ENCODE measurements at regions not wholly inside any gene's neighbourhood (a gene's known extent, or its start where the extent isn't known, plus 50 kb on each side); places are given as distances from the start of the nearest gene placed in this dataset.
"Not testable (repeated sequence)": the region's sequence is repeated elsewhere in the genome, so short reads cannot be mapped to it uniquely, and the experiment has no call there.

DNA sequence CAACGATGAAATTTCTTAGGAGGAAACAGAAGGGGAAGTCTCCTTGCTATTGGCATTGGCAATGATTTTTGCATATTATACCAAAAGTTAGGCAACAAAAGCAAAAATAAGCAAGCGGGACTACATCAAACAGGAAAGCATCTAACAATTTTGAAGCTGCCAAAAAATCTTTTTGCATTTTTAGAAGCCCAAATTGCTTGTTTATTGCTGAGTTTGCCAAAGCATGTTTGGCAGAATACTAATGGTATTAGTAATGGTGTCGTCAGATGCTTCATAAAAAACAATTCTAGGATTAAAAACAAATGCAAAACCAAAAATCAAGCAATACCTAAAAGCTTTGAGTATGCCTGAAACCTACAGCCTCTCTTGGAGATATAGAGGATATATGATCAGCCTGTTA lies 80.0 kb downstream of the GALR1 start:
- DNase-seq (ENCODE audit: low read depth), result no peak

DNA sequence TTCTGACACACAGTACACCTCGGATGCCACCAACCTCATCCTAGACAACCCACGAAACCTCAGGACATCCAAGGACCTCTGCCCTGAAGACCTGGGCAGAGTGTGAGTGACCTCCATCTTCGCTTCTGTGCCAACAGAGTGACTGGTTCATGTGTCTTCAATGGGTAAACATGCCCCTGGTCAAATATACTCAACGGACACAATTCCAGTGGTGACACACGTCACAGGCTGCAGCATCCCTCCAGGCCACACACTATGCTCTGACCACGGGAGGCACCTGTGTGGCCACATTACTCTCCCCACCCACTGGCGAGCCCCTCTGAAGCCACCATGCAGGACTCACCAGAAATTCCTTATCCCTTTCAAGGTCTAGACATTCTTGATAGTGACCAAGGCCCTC lies 85.2 kb downstream of the GALR1 start:
- no peak for DNase-seq (ENCODE audit: low read depth)

DNA sequence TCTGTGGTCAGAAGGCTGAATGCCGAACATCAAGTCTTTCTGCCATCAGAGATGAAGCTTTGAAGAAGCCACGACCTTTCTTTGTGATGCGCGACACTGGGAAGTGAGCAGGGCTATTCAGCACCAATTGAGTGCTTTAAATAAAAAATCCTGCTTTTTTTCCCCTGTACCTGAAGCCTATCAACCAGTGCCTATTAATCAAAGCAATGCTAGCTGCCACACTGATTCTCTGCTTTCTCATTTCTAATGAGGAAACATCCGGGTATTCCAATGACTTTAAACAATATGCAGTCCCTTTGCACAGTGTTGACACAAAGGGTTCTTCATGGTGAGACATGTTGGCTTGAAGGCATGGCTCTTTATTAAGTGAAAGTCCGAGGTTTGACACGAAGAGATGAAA lies 88.0 kb downstream of the GALR1 start:
- no peak for DNase-seq (ENCODE audit: low read depth)

DNA sequence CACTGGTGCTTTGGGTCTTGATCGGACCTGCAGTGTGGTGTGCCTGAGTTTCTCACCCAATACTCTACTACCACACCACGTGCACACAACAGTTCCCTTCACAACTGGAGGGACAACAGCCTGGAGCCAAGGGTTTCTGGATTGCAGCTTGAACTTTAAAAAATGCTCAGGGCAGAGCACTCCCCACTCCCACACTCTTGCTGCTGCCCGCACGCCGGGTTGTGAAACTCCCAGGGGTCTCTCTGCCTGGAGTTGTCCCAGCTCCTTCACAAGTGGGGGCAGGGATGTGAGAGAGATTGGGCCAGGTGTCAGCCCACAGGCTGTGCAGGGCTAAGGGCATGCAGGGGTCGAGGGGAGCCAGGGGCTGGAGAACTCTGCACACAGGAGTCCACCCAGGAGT lies 89.4 kb downstream of the GALR1 start:
- DNase-seq (ENCODE audit: low read depth), result no peak

DNA sequence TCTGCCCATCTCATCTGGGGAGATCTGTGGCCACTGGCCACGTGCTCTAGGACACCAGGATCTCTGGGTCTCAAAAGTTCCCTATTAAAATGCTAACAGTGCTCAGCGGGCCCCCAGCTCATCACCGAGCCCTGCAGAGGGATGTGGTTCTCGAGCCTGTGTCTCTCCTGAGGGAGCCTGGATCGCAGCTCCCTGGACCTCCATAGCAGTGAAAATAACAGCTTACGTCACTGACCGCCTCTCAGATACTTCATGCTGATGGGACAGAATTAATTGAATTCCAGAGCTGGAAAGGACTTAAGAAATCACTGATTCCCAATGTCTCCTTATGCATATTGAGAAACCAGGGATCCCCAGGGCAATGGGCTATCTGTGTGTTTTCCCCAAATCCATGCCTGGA lies 90.0 kb downstream of the GALR1 start:
- DNase-seq (ENCODE audit: low read depth), result no peak

DNA sequence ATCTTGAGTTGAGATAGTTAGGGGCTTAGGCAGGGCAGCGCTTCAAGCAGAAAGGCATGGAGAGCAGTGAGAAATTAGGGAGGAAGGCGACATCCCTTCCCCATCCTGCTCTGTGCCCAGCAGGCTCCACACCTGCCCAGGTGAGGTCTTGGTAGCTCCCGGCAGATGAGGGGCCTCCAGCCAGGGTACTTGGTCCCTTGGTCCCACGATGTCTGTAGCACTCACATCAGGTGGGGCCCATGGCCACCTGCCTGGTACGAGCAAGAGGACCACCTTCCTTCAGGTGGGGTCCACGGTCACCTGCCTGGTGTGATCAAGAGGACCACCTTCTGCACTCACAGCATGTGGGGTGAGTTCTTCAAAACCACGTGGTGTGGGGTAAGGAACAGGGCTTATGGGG lies 91.2 kb downstream of the GALR1 start:
- no peak for DNase-seq (ENCODE audit: low read depth)

DNA sequence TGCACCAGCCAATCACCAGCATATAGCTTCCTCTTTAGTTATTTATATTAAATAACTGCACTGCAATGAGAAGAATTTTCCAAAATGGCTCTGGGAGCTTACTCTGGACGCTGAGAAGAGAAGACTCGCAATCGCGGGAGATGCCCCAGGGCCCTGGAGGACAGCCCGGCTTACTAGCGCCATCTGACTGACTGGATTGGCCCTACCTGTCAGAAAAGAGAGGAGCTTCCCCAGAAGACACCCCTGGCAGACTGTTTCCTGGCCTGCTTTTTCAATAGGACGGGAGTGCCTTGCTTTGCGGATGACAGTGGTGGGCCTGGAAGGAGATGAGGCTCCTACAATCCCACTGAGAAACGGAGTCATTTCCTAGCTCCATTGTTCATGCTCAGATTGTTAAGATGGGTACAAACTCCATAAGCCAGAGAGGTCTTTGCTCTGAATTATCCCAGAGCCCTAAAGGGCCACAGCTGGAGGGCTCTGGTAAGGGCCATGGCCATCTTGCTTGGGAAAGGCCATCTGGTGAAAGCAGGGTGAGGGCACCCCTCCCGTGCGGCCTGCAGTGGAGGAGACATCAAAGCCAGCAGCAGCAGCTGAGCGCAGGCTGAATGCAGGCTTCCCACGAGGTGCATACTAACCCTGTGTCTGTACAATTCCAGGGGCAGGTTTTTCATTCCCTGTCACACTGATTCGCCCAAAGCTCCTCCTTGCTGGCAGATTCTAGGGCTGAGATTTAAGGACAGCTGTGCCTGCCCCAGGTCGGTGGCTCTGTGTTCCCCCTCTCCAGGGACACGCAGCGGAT lies 92.1 kb downstream of the GALR1 start:
- DNase-seq (ENCODE audit: low read depth), result no peak

DNA sequence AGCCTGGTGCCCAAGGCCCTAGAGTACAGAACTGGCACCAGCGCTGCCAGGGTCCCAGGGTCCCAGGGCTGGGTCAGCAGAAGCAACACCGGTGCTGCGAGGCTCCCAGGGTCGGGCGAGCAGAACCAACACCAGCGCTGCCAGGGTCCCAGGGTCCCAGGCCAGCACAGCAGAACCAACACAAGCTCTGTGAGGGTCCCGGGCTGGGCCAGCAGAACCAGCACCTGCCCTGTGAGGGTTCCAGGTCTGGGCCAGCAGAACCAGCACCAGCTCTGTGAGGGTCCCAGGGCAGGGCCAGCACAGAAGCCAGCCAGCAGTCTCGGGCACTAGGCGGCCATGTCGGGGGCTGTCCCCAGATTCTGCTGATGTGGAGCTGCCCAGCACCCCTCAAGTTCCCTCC lies 93.1 kb downstream of the GALR1 start:
- no peak for DNase-seq (ENCODE audit: low read depth)

DNA sequence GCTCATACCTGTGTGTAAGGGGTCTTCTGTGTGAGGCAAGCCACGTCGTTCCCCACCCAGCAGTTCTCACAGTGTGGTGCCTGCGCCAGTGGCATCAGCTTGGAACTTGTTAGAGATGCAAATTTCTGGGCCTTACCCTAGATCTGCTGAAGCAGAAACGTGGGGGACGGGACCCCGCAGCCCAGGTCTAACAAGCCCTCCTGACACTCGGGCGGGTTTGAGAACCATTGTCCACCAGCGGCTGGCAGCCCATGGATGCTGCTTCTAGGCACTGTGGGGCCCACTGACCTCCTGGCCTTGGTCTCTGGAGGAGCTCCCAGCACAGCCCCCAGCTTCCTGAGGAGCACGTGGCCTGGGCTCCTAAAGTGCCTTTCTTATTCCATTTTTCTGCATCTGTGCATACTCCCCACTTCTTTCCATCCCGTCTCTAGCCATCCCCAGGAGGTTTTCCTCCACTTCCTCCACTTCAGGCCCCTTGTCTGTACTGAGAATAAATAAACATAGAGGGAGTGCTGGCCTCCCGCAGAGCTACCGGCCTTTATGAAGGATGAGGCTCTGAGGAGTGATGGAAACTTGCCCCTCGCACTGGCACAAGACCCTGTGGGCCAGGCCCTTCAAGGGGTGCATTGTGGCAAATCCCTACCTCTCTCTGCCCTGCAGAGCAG lies 94.3 kb downstream of the GALR1 start:
- DNase-seq (ENCODE audit: low read depth), result no peak

DNA sequence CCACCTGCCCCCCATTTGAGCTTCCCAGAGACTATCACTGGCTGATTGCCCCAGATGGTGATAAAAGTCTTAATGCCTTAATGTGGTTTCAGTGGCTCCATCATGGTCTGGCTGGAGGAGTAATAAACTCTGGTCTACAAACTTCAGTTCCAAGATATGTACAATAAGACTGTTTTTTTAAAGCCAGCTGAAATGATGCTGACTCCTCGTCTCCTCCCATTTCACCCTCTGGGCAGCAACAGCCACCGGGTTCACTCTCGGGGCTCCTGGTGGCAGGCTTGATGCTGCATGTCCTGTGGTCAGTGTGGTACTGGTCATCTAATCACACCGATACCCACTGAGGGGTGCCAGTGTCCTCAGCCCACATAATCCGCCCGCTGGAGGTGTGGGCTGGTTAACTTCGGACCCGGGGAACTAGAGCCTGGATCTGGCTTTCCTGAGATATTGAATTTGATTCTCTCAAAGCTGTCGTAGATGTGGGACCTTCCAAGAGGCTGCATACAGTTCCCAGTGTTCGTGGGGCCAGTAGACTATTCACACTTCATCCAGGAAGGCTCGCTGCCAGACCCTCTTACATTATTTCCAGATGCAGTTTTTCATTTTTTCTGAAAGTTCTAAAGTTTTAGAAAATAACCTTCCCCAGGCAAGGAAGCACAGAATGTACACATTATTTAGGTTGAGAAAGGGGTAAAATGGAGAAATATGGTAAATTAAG lies 95.3 kb downstream of the GALR1 start:
- no peak for DNase-seq (ENCODE audit: low read depth)

DNA sequence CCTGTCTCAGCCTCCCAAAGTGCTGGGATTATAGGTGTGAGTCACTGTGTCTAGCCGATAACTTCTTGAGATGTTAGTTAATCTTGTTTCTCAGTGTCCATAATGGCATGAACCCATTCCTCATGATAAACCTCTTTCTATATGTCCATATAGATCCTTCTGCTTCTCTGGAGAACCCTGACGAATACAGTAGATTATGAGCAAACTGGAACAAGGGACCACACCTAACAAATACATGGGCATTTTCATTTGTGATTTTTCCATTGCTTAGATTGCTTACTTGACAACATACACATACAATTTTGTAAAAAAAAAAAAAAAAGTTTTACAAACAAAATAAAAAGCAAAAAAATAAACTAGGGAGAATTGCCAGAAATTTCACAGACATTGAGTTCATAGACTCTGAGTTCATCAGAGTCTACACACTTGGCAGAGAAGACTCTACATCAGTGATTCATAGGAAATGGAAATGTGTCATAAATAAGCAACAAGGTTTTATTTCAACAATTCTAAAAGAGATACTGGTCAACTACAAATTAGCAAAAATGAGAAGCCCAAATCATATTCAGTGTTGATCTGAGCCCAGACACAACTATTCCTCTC lies 96.7 kb downstream of the GALR1 start:
- no peak for DNase-seq (ENCODE audit: low read depth)

DNA sequence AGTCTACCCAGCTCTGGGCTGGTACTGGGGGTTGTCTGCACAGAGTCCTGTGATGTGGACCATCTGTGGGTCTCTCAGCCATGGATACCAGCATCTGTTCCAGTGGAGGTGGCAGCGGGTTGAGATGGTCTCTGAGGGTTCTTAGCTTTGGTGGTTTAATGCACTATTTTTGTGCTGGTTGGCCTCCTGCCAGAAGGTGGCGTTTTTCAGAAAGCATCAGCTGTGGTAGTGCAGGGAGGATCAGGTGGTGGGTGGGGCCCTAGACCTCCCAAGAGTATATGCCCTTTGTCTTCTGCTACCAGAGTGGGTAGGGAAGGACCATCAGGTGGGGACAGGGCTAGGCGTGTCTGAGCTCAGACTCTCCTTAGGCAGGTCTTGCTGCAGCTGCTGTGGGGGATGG lies 103.7 kb downstream of the GALR1 start:
- not testable (repeated sequence) for DNase-seq (ENCODE audit: low read depth)

DNA sequence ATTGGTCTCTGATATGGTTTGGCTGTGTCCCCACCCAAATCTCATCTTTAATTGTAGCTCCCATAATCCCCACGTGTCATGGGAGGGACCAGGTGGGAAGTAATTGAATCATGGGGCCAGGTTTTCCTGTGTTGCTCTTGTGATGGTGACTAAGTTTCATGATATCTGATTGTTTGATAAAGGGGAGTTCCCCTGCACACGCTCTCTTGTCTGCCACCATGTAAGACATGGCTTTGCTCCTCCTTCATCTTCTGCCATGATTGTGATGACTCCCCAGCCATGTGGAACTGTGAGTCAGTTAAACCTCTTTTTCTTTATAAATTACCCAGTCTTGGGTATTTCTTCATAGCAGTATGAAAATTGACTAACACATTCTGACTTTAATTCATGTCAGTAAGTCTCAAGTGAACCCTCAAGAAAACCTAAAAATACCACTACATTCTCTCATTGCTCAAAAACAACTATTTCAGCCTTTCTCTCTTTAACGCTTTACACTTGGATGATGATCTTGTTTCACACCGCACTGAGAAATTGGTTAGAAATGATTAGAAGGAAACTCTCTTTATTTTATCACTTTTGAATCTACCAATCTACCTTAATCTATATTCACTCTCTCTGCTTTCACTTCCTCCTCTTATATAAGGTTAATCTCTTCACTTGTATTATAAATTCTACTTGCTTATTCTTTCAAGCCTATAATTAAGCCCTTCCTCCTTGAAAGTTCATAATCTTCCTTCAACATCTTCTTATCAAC lies 110.1 kb downstream of the GALR1 start:
- no peak for DNase-seq (ENCODE audit: low read depth)

DNA sequence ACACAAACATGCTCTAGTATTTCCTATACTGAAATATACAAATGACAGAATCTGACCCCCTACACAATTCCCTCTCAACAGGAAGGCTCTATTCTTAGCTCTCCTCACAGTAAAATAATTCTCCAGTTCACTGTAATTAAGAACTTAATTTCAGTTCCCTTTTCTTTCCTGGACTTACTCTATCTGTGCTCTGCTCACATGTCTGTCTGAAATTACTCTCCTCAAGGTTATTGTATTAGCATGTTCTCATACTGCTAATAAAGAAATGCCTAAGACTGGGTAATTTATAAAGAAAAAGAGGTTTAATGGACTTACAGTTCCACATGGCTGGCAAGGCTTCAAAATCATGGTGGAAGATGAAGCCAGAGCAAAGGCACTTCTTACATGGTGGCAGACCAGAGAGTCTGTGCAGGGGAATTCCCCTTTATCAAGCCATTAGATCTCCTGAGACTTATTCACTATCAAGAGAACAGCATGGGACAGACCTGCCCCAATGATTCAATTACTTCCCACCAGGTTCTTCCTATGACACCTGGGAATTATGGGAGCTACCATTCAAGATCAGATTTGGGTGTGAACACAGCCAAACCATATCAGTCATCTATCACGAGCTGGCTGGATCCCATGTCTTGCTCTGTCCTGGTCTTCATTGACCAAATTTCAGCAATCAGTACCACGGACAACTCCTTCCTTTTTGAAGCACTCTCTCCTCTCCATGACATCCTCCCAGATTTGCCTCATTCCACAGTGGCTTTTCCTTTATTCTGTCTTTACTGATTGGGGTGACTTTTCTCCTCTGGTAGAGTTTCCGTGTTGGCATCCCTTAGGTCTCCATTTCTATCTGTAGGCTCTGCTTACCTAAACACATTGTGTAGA lies 110.9 kb downstream of the GALR1 start:
- DNase-seq (ENCODE audit: low read depth), result no peak

DNA sequence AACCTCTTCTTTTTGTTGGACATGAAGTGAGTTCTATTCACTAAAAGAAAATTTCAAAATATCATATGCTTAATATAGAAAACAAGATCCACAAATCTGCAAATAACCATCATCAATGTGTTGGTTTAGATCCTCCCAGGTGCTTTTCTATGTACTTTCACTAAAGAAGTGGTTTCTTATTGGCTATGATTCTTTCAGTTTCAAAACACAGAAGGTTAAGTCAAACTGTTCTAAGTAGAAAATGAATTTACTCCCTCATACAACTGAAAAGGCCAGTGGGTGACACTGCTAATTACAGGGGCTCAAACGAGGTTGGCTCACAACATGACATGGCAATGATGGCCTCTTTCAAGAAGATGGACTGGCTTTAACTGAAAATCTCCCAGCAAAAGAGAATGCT lies 111.7 kb downstream of the GALR1 start:
- DNase-seq (ENCODE audit: low read depth), result no peak

DNA sequence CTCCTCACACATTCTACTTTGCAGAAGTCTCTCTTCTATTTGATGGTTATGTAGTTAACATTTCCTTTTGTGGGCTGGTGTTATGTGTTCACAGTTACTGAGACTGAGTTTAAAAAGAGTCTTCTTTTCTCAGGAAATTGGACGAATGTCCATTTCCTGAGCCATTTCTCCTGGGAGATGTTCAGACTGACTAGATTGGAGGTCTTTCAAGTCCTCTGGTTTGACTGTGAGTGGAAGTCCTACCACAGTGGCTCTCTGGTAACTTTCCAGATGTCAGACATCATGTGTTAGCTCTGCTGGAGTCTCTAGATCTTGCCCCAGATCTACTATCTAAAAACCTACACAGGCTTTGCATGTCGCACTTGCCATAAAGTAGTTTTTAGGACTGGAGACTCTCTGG lies 116.0 kb downstream of the GALR1 start:
- no peak for DNase-seq (ENCODE audit: low read depth)

DNA sequence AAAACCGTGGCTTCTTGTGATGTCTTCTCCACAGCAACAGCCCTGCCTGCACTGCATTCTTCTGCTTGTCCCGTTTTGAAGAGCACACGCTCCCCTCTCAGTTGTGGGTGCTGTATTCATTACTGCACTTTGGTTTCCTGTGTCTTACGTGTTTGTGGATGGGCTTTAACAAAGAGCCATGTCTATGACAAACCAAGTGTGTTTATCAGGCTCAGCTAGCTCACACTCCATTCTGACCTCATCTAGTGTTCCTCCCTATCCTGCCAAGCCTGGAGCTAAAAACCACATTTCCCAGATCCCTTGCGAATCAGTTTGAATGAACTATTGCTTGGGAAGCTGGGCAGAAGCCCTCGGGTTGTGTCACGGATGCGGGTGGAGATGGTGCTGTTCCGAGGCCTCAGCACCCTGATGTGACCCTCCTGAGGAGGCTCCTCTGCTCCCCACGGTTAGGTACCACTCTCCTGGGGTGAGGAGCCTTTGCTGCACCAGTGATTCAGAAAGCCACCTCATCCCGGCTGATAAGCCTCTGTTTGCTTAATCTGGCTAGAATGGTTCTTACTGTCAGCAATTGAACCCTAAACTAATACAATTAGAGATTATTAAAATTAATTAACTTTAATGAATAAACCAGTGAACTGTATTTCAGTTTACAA lies 116.5 kb downstream of the GALR1 start:
- no peak for DNase-seq (ENCODE audit: low read depth)

DNA sequence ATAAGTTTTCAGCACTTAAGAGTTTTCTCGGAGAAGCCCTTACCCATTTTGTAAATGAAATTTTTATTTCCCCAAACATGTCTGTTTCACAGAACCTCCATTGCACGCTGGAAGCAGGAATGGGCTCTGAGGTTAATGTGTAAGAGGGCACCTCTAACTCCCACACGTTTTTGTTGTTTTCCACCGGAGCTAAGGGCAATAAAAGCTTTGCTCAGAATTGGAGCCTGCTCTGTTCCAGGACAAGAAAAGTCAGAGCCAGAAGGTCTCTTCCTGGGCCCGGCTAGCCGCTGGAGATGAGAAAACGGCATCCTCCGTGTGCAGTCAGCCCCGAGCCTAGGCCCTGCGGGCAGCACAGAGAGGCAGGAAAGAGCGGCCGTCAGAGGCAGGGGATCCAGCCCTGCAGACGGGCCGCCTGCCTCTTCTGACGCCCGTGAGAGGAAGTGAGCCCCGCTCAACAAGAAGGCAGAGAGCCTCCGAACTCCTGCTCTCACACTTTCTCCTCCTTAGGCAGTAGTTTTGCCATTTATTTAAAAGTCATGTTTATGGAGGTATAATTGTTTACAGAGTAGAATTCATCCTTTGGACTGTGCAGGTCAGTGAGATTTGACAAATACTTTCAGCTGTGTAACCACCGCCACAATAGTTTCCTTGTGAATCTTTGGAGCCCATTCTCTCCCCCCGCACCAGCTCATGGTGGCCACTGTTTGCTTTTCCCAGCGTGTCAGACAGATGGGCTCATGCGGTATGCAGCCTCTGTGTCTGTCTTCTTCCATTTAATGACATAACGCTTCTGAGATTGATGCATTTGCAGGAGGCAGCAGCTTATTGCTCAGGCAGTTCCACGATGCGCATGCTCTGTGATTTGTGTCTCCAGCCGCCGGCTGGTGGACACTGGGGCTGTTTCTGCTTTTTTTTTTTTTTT lies 117.3 kb downstream of the GALR1 start:
- no peak for DNase-seq (ENCODE audit: low read depth)

DNA sequence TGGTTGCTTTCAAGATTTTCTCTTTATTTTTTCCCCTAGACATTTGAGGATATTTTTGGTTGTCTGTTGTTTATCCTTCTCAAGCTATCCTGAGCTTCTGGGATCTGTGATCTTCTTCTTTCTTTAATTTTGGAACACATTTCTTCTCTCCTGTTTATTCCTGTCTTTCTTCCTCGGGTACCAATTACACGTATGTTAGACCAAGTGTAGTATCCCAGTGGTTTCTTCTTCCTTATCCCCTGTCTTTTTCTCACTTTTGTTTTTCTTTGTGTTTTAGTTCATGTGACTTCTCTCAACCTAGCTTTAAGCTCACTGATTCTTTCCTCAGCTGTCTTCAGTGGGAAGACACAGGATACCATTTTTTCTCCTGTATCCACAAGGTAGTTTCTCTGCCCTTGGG lies 120.0 kb downstream of the GALR1 start:
- DNase-seq (ENCODE audit: low read depth), result no peak
